ENCODE measurements at regions not wholly inside any gene's neighbourhood (a gene's known extent, or its start where the extent isn't known, plus 50 kb on each side); places are given as distances from the start of the nearest gene placed in this dataset.

DNA sequence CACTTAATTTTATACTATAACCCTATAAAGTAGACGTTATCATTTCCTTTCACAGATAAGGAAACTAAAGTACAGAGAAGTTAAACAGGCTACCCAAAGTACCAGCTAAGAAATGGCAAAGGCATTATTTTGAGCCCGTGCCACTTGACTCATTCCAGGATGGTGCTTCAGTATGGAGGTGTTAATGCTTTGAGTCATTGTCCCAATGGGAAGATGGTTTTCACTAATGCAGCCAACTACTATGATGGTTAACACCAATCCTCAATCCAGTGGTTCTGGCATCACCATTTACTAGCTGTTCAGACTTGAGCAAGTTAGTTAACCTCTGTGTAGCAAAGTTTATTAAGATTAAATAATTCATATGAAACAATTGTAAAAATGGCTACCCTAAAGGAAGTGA is 123.1 kb upstream of the SLC5A12 start:
- Histone ChIP-seq H3K36me3 (ENCODE audit: control insufficient read depth in 2 of 2, extremely low read depth in 1 of 2, insufficient read depth in 2 of 2, low read length in 2 of 2) (no peaks in the 10 kb centered on the region), H4K20me1 (replicated peaks; ENCODE audit: control insufficient read depth, extremely low read depth, insufficient read depth, low read length) (no peaks in the 10 kb centered on the region), H3K79me2 (ENCODE audit: control insufficient read depth, insufficient read depth, low read length) (no peaks in the 10 kb centered on the region), H3K4me1 (ENCODE audit: control insufficient read depth, extremely low read depth, insufficient read depth, low read length) (no peaks in the 10 kb centered on the region), H3K4me3 (replicated peaks in 1 of 3; ENCODE audit: insufficient read depth in 1 of 3, low read depth in 1 of 3, low read length in 3 of 3) (no peak overlapping the region), H3K27me3 (ENCODE audit: control insufficient read depth in 2 of 2, insufficient read depth in 2 of 2, low read length in 2 of 2) (no peaks in the 10 kb centered on the region), H3K9me3 (replicated peaks; ENCODE audit: control insufficient read depth, insufficient read depth, low read length) (no peaks in the 10 kb centered on the region), H3K4me2 (ENCODE audit: insufficient read depth, low read length) (no peak overlapping the region), H3K9me1 (replicated peaks; ENCODE audit: control insufficient read depth, extremely low read depth, insufficient read depth, low read length) (no peaks in the 10 kb centered on the region), H3K9ac (replicated peaks; ENCODE audit: extremely low read depth, insufficient read depth, low read length) (no peak overlapping the region), H3K27ac (ENCODE audit: insufficient read depth, low read depth, low read length) (no peak overlapping the region), H2AFZ (ENCODE audit: low read depth, low read length) (no peak overlapping the region)
- TF ChIP-seq FOS (IDR thresholded peaks at IDR 0.05; ENCODE audit: borderline replicate concordance, insufficient read depth, low read length), result no peak
- TF ChIP-seq, protein P1, sequence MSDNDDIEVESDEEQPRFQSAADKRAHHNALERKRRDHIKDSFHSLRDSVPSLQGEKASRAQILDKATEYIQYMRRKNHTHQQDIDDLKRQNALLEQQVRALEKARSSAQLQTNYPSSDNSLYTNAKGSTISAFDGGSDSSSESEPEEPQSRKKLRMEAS (IDR thresholded peaks at IDR 0.05; ENCODE audit: insufficient read depth, insufficient read length), result no peak
- no peak for TF ChIP-seq POLR2AphosphoS5 (IDR thresholded peaks at IDR 0.05; ENCODE audit: insufficient read depth, low read depth, low read length)
- TF ChIP-seq MYC (IDR thresholded peaks at IDR 0.05; ENCODE audit: low read depth, low read length), result no peak
- no peak for TF ChIP-seq GATA2 (IDR thresholded peaks at IDR 0.05; ENCODE audit: insufficient read depth, insufficient read length, low read depth, low read length)
- TF ChIP-seq JUN (IDR thresholded peaks at IDR 0.05; ENCODE audit: borderline replicate concordance, insufficient read depth, insufficient read length, low read depth), result no peak
- TF ChIP-seq, protein P2, sequence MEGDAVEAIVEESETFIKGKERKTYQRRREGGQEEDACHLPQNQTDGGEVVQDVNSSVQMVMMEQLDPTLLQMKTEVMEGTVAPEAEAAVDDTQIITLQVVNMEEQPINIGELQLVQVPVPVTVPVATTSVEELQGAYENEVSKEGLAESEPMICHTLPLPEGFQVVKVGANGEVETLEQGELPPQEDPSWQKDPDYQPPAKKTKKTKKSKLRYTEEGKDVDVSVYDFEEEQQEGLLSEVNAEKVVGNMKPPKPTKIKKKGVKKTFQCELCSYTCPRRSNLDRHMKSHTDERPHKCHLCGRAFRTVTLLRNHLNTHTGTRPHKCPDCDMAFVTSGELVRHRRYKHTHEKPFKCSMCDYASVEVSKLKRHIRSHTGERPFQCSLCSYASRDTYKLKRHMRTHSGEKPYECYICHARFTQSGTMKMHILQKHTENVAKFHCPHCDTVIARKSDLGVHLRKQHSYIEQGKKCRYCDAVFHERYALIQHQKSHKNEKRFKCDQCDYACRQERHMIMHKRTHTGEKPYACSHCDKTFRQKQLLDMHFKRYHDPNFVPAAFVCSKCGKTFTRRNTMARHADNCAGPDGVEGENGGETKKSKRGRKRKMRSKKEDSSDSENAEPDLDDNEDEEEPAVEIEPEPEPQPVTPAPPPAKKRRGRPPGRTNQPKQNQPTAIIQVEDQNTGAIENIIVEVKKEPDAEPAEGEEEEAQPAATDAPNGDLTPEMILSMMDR (IDR thresholded peaks at IDR 0.05; ENCODE audit: extremely low read depth in 1 of 2, insufficient read depth in 1 of 2, low read depth in 1 of 2, low read length in 2 of 2), result no peak
- TF ChIP-seq EZH2 (IDR thresholded peaks at IDR 0.05; ENCODE audit: borderline replicate concordance, low read depth, low read length, severe bottlenecking), result no peak
- no peak for TF ChIP-seq POLR2A (IDR thresholded peaks at IDR 0.05; ENCODE audit: low read depth, low read length)
- POLR2A ChIA-PET, result no interaction called here
- DNase-seq (ENCODE audit: low read depth, low spot score) (no peak), FAIRE-seq (no peak)
- dilution Hi-C loops (cut with MboI; ENCODE audit: extremely low pct_ligation_motif_present, low sequenced_read_pairs), result no loop called here
- intact Hi-C loops (cut with micrococcal nuclease), result no loop called here
- no TSS peak for BruUV-seq (replicated peaks)
- CTCF ChIA-PET, result no interaction called here

Data from endothelial cell of umbilical vein (primary cell).